ENCODE measurements at regions not wholly inside any gene's neighbourhood (a gene's known extent, or its start where the extent isn't known, plus 50 kb on each side); places are given as distances from the start of the nearest gene placed in this dataset.

- DNase-seq = no peak
Measured at GRCh38 chr2:144152817-144153271, 367.1 kb downstream of the ZEB2 start.

DNA sequence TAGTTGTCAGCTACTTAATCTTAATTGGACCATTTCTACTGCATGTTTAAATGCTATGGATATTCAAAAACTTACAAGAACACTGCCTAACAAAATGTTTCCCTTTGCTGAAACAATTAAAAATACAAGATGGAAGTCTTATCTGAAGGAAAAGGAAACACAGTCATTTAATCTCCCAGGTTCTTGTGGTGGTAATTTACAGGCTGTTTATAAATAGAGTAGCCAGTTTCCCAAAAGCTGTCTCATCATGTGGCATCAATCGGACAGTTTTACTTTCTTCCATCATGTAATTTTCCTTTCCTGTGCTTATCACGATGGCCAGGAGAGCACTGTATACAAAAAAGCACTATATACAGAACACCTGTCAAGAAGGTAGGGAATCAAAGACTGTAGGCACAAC is 368.1 kb downstream of the ZEB2 start:
- no peak for DNase-seq

DNA sequence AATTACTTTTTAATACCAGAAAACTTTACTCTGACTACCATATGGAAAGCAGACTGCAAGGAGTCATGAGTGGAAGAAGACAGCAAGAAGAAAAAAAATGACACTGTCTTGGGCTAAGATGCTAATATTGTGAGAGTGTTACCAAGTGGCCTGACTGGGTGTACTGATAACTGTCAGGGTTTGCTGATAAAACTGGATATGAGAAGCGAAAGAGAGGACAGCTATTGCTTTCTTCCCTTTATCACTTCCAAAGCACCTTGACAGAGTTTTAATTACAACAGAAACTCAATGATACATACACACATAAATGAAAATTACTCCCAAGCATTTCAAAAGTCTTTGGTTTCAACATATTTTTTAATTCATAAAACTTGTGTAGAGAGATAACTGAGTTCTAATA is 368.5 kb downstream of the ZEB2 start:
- no peak for DNase-seq

- DNase-seq = no peak
Measured at GRCh38 chr2:144147356-144147755, 372.6 kb downstream of the ZEB2 start.

DNA sequence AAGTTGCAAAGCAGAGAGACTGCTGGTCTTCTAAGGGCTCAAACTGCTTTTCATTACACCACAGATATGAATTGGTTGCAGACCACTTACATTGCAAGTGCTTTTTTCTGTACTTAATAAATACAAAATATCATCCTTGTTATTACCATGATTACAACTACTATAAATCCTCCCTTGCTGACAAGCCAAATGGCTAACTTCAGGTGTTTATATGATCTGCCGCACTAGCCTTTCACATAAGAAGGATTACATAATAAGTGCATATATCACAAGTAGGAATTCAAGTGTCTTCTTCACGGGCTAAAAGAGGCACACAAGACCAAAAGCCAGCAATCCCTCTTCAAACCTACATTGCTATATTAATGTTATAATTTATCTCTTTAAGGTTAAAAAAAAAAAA is 373.0 kb downstream of the ZEB2 start:
- no peak for DNase-seq

GRCh38 chr2:144146076-144146475 is 373.8 kb downstream of the ZEB2 start:
- no peak for DNase-seq

DNA sequence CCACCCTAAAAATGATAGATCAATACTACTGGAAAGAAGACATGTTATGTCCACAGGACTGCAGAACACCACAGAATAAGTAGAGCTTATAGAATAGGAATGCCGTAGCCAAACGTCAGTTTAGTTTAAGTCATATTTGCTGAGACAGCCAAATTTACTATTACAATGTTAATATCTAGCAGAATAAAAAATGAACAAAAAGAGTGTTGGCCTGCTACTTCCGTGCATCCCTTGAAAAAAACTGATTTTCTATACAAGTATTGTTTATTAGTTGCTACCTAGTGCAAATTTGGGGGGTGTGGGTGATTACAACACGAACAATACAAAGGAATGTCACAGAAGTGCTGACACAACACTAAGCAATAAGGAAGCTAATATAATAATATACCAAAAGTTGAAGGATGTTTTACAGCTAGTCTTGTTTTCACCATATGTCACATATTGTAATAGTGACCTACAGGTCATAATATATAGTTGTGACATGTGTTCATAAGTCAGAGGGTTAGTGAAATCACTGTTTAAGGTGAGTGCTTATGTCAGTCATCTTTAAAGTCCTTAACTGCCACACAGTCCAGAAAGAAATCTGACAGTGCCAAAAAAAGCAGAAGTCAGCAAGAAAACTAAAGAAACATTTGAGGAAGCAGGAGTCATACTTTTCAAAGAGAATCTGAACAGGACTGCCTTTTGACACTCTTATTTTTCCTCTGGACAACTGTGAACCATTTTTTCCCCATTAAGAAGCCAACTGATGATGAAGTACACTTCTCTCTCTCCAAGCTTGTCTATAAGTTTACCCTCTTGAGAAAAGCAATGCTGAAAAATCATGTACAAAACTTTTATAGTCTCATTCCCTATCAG is 376.4 kb downstream of the ZEB2 start:
- no peak for DNase-seq

DNA sequence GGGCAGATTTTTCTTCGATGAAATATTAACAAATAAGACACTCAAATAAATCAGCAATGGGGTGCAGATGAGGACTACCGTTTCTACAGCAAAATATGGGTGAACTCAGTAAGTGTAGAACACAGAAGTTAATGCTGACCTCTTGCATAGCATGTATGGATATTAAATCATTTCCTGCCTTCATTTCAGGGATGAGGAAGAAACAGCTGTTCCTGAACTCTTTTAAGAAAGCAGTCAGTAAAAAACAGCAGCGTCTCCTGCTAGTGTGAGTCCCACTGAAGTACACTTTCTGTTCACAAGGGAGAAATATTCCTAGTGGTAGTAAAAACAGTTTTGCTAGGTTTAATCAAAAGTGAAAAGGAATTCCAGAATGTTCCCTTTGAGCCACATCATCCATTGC is 379.0 kb downstream of the ZEB2 start:
- DNase-seq = no peak

DNA sequence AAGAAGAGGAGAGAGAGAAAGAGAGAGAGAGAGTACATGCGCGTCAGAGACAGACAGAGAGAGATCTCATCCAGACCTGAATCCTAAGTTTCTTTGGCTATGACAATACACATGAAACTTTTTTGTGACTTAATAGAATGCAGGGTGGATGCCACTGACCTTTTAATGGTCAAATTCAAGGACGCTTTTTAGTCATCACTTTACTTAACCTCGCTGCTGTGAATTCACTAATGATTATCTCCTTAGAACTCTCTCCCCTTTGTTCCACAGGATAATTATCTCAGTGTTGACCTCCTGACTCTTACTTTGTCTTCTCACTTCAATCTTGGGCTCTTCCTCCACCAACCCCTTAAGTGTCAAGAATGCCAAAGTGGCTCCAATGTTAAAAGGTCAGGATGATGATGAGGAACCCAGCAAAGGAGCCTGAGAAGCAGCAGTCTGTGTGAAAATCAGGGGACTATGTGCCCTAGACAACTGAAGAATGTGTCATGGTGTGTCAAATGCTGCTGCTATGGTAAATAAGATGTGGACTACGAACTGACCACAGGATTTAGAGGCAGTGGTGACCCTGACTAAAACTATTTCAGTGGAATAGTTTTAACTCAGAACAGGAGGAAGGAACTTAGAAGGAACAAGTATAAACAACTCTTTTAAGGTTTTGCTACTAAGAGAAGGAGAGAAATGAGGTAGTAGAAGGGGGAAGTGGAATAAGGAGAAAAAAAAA is 382.1 kb downstream of the ZEB2 start:
- no peak for DNase-seq

DNA sequence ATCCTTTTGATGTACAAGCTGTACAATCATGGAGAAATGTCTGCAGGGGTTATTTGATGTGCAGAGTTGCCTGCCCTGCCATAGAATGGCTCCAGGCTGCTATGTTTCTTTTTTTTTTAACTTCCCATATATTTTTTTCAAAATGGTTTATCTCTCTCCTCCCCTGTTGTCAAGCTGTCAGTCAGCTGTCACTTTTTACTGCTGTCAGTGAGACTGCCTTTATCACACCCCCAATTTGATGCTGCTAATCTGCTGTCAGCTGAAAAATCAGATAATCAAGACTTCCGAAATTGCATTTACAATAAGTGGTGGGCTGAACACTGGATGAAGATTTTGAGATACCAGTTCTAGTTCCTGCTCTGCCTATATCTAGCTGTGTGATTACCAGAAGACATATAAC is 382.6 kb downstream of the ZEB2 start:
- no peak for DNase-seq

GRCh38 chr2:144136297-144137010 is 383.5 kb downstream of the ZEB2 start:
- no peak for DNase-seq

DNA sequence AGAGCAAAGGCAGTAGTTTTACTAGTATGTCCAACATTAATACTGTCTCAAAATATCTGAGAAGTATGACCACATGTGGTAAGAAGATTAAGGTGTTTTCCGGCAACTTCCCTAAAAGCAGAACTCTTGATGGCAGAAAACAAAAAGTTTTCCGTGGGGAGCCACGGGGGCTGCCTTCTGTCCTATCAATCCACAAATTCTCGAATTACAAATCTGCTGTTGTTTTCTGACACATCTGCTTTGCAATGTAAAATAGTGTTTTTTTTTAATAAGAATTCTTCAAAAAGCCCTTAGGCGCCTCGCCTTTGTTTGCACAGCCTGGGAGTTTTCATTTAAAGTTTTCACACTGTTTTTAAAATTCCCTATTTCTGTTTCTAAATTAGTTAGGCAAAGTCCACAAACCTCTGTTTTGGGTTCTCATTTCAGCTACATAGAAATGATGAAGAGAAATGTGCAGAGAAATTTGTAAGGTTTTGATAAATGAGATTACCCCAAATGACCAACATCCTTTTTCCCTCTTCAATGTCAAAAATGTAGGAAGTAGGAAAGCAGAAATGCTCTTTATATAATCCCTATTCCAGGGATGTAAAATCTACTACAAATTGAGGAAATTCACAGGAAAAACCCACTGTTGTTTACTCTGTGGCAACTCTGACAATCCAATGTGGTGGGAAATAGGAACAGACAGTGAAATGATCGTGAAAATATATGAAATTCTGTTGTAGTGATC is 385.8 kb downstream of the ZEB2 start:
- DNase-seq = no peak

GRCh38 chr2:144132357-144132756 is 387.6 kb downstream of the ZEB2 start:
- no peak for DNase-seq

GRCh38 chr2:144131042-144131441 is 388.9 kb downstream of the ZEB2 start:
- DNase-seq = no peak

DNA sequence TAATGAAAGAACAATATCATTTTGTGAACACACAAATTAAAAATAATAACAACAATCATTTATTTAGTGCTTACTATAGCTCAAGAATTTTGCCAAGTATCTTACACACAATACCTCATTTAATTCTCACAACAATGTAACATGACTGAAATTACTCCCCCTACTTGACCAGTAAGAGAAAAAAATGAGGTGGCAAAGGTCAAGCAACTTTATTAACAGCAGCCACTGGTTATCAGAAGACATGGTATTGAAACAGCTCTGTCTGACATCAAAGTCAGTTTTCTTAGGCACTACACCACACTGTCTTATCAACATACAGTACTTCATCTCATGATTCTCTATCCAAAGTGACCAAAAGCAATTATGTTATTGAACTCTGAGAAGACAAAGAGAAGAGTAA is 389.4 kb downstream of the ZEB2 start:
- DNase-seq = no peak

- DNase-seq = no peak
Measured at GRCh38 chr2:144128130-144128746, 391.7 kb downstream of the ZEB2 start.

DNA sequence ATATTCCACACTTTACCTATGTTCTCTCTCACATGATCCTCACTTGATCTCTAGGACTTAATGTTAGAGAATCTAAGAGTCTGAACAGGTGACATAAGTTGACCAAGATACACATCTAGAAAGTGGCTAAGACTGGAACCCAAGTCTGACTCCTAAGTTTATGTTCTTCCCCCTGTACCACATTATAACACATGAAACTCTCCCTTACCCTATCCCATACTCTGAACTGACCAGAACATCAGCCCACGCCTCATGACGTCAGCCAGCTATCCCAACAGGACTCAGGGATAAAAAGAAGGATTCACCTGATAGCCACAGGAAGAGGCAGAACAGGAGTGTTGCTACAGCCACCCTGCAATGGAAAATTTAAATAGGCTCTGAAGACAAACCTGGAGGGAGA is 392.2 kb downstream of the ZEB2 start:
- DNase-seq = no peak

DNA sequence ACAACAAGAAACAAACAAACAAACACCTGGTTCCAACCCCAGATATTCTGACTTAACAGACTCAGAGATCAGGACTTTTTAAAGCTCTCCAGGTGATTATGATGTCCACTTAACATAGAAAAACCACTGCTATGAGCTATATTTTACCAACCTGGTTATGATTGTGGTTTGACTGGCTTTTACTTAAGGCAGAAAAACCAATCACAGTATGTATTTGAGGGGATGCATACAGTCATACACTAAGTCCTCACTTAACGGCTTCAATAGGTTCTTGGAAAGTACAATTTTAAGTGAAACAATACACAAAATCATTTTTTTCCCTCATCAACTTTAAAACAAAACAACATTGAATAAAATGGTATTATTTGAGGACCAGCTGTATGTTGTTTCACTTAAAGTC is 393.6 kb downstream of the ZEB2 start:
- DNase-seq = no peak

- no peak for DNase-seq
Measured at GRCh38 chr2:144125751-144126150, 394.2 kb downstream of the ZEB2 start.

GRCh38 chr2:144124882-144125281 is 395.0 kb downstream of the ZEB2 start:
- DNase-seq = no peak

DNA sequence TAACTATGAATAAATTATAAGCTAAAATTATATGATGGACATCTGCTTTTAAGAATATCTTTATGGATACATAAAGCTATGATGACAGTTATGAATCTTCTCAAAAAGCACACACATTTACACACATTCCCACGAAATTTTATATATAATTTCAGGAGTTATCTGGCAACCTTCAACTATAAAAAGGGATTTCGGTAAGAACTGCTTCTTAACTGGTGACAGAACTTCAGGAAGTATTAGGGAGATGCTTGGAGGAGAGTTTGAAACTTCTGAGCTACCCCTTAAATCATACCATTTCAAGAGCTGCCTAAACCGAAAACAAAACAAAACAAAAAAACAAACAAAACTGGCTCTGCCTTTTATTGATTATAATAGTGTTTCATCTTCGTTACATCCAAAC is 399.4 kb downstream of the ZEB2 start:
- no peak for DNase-seq

DNA sequence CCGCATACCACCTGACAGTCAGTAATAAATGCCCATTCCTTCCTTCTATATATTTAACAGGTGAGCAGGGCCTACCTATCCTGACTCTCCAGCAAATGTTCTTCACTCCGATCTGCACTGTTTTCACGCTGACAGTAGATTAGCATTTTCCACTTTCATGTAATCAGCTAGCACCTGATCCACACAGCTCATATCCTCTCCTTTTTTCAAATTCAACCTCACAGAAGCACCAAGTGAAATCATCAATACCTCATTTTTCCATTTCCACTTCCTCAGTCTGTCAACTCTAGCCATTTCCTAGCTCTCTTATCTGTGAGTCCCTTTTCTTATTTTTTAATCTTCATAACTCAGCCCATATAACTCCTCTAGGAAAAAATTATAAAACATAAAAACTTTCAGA is 402.8 kb downstream of the ZEB2 start:
- DNase-seq = no peak

All from stimulated activated CD4-positive, alpha-beta T cell treated with anti-CD3 and anti-CD28 coated beads, Interleukin-2, amount 100 ng/mL, for 48 hours (primary cell).